ENCODE measurements at regions not wholly inside any gene's neighbourhood (a gene's known extent, or its start where the extent isn't known, plus 50 kb on each side); places are given as distances from the start of the nearest gene placed in this dataset.

GRCh38 chr5:89451263-89451662 is 568.3 kb upstream of the MEF2C start:
- no peaks in the 10 kb centered on the region for H3K9me3 ChIP-seq
- TF ChIP-seq POLR2A (IDR thresholded peaks at IDR 0.05) (no peak), CTCF (IDR thresholded peaks at IDR 0.05) (no peak), POLR2AphosphoS5 (IDR thresholded peaks at IDR 0.05; ENCODE audit: insufficient read depth in 1 of 2, low read depth in 1 of 2) (no peak)
- H3K36me3 ChIP-seq, result no peaks in the 10 kb centered on the region
- no peaks in the 10 kb centered on the region for H3K4me1 ChIP-seq
- H3K4me3 ChIP-seq, result no peak overlapping the region
- H3K27ac ChIP-seq, result no peak overlapping the region
- no peak for DNase-seq (ENCODE audit: extremely low spot score in 2 of 2)
- intact Hi-C loops (cut with DNase I), result no loop called here
- no peaks in the 10 kb centered on the region for H3K27me3 ChIP-seq

GRCh38 chr5:89450149-89450538 is 567.2 kb upstream of the MEF2C start:
- no peaks in the 10 kb centered on the region for H3K9me3 ChIP-seq
- DNase-seq (ENCODE audit: extremely low spot score in 2 of 2), result no peak
- TF ChIP-seq CTCF (IDR thresholded peaks at IDR 0.05), result no peak
- no peak for TF ChIP-seq POLR2AphosphoS5 (IDR thresholded peaks at IDR 0.05; ENCODE audit: insufficient read depth in 1 of 2, low read depth in 1 of 2)
- TF ChIP-seq POLR2A (IDR thresholded peaks at IDR 0.05), result no peak
- H3K4me3 ChIP-seq, result no peak overlapping the region
- no peaks in the 10 kb centered on the region for H3K4me1 ChIP-seq
- H3K27me3 ChIP-seq, result no peaks in the 10 kb centered on the region
- no peaks in the 10 kb centered on the region for H3K36me3 ChIP-seq
- H3K27ac ChIP-seq, result no peak overlapping the region
- intact Hi-C loops (cut with DNase I), result no loop called here

GRCh38 chr5:89449392-89450148 is 566.6 kb upstream of the MEF2C start:
- no peaks in the 10 kb centered on the region for H3K36me3 ChIP-seq
- DNase-seq (ENCODE audit: extremely low spot score in 2 of 2), result no peak
- no peak overlapping the region for H3K27ac ChIP-seq
- TF ChIP-seq POLR2AphosphoS5 (IDR thresholded peaks at IDR 0.05; ENCODE audit: insufficient read depth in 1 of 2, low read depth in 1 of 2), result no peak
- intact Hi-C loops (cut with DNase I), result no loop called here
- no peaks in the 10 kb centered on the region for H3K27me3 ChIP-seq
- no peak overlapping the region for H3K4me3 ChIP-seq
- no peaks in the 10 kb centered on the region for H3K4me1 ChIP-seq
- H3K9me3 ChIP-seq, result no peaks in the 10 kb centered on the region

GRCh38 chr5:89447027-89447426 is 564.0 kb upstream of the MEF2C start:
- no peaks in the 10 kb centered on the region for H3K36me3 ChIP-seq
- DNase-seq (ENCODE audit: extremely low spot score in 2 of 2), result no peak
- no peaks in the 10 kb centered on the region for H3K4me1 ChIP-seq
- H3K27ac ChIP-seq, result no peak overlapping the region
- TF ChIP-seq POLR2AphosphoS5 (IDR thresholded peaks at IDR 0.05; ENCODE audit: insufficient read depth in 1 of 2, low read depth in 1 of 2) (no peak), POLR2A (IDR thresholded peaks at IDR 0.05) (no peak), CTCF (IDR thresholded peaks at IDR 0.05) (no peak)
- H3K4me3 ChIP-seq, result no peak overlapping the region
- intact Hi-C loops (cut with DNase I), result no loop called here
- no peaks in the 10 kb centered on the region for H3K27me3 ChIP-seq
- no peaks in the 10 kb centered on the region for H3K9me3 ChIP-seq

GRCh38 chr5:89445106-89445745 is 562.2 kb upstream of the MEF2C start:
- no peak overlapping the region for H3K4me3 ChIP-seq
- H3K27ac ChIP-seq, result no peak overlapping the region
- intact Hi-C loops (cut with DNase I), result no loop called here
- H3K4me1 ChIP-seq, result no peaks in the 10 kb centered on the region
- no peaks in the 10 kb centered on the region for H3K9me3 ChIP-seq
- H3K27me3 ChIP-seq, result no peaks in the 10 kb centered on the region
- no peak for DNase-seq (ENCODE audit: extremely low spot score in 2 of 2)
- TF ChIP-seq CTCF (IDR thresholded peaks at IDR 0.05), result no peak
- no peak for TF ChIP-seq POLR2AphosphoS5 (IDR thresholded peaks at IDR 0.05; ENCODE audit: insufficient read depth in 1 of 2, low read depth in 1 of 2)
- no peak for TF ChIP-seq POLR2A (IDR thresholded peaks at IDR 0.05)
- no peaks in the 10 kb centered on the region for H3K36me3 ChIP-seq
